ENCODE measurements at regions not wholly inside any gene's neighbourhood (a gene's known extent, or its start where the extent isn't known, plus 50 kb on each side); places are given as distances from the start of the nearest gene placed in this dataset.

DNA sequence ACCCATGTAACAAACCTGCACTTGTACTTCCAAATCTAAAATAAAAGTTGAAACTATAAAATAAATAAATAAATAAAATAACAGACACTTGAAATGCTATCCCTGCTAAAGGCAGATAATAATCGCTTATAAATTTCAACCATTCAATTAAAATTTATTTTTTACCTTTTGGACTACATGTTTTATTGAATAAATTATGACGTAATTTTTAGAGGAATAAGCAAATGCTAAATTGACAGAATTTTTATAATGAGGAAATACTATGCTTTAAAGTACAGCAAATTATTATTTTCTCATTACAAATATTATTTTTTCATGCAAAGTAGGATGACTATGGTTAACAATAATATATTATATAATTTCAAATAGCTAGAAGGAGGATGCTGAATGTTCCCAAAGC lies 658.6 kb upstream of the LMO3 start:
- no peak overlapping the region for H3K27ac ChIP-seq
- H3K4me1 ChIP-seq: no peaks in the 10 kb centered on the region
- no peaks in the 10 kb centered on the region for H3K27me3 ChIP-seq
- TF ChIP-seq POLR2A (IDR thresholded peaks at IDR 0.05): no peak
- TF ChIP-seq, protein P1, sequence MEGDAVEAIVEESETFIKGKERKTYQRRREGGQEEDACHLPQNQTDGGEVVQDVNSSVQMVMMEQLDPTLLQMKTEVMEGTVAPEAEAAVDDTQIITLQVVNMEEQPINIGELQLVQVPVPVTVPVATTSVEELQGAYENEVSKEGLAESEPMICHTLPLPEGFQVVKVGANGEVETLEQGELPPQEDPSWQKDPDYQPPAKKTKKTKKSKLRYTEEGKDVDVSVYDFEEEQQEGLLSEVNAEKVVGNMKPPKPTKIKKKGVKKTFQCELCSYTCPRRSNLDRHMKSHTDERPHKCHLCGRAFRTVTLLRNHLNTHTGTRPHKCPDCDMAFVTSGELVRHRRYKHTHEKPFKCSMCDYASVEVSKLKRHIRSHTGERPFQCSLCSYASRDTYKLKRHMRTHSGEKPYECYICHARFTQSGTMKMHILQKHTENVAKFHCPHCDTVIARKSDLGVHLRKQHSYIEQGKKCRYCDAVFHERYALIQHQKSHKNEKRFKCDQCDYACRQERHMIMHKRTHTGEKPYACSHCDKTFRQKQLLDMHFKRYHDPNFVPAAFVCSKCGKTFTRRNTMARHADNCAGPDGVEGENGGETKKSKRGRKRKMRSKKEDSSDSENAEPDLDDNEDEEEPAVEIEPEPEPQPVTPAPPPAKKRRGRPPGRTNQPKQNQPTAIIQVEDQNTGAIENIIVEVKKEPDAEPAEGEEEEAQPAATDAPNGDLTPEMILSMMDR (IDR thresholded peaks at IDR 0.05): no peak
- no peaks in the 10 kb centered on the region for H3K9me3 ChIP-seq
- no peak overlapping the region for H3K4me3 ChIP-seq
- H3K36me3 ChIP-seq: no peaks in the 10 kb centered on the region
- no peak for DNase-seq

DNA sequence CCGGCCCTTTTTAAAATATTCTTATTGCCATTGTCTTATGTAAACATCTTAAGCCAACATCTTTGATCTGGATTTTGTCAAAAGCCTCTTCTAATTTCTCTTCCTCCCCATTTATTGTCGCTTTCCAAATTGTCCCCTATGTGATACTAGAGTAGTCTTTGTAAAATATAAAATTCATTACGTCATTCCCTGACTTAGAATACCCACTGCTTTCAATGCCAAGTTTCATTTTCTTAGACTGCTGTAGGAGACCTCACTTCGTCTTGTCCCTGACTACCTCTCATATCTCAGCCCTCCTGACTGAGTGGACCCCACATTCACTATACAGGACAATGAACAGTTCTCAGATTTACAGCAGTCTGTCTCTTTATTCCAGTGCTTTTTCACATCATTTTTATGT lies 633.9 kb upstream of the LMO3 start:
- Histone ChIP-seq H3K27ac (no peak overlapping the region), H3K4me1 (no peaks in the 10 kb centered on the region), H3K9me3 (peaks cover 0 to under 1% (median 0%) of the 10 kb centered on the region in 4 donors), H3K27me3 (no peaks in the 10 kb centered on the region), H3K4me3 (no peak overlapping the region), H3K36me3 (no peaks in the 10 kb centered on the region)
- DNase-seq: no peak
- no peak for TF ChIP-seq POLR2A (IDR thresholded peaks at IDR 0.05)
- TF ChIP-seq, protein P1 (IDR thresholded peaks at IDR 0.05): no peak

DNA sequence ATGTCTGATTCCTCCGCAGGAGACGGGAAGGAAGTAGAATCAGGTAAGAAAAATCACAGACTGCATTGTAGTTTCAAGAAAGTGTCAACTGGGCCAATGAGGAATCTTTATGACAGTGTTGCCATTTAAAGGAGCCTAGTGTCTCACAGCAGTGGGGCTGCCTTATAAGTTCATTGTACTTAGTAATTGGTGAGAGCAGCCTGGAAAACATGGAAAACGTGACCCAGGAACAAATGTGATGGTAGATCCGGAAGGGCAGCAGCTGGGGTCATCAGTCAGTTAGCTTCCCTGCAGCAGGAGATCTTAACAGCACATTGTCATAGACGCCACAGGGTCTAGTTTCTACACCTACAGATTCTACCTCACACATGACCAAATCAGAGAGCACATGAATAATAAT lies 630.0 kb upstream of the LMO3 start:
- Histone ChIP-seq H3K27ac (no peak overlapping the region), H3K36me3 (no peaks in the 10 kb centered on the region), H3K9me3 (no peaks in the 10 kb centered on the region), H3K27me3 (no peaks in the 10 kb centered on the region), H3K4me1 (no peaks in the 10 kb centered on the region), H3K4me3 (no peak overlapping the region)
- TF ChIP-seq POLR2A (IDR thresholded peaks at IDR 0.05): no peak
- no peak for DNase-seq

DNA sequence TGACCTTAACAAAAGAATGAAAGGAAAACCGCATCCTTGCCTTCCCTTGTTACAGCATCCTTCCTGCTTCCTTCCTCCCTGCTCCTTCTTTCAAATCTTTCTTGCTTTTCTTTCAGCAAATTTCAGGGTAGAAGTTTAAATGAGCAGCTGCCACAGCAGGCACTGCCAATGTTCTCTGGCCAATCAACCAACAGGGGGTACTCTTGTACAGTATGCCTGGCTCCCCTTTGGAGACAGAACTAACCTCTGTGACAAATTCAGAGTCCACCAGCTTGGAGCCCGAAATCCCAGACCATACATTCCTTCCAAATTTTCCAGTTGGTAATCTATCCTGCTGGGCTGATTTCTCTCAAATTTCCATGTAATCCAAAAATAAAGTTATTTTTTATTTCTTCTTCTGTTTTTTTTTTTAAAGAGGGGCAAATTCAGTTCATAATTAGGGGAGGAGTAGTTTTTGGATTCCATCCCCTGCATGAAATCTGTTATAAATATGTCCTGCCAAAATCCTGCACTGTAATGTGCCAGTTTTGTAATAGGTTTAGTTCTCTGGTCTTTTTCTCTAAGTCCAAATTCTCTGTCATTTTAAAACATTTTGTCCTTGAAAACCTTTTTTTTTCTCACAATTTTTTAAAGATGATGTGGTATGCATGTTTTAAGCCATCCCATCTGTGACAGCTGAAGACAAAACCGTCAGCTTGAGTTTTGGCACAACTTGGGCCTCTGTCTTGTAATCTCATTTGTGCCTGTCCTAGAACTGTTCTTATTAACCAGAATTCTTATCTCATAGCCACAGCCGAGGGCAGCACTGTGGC lies 610.0 kb upstream of the LMO3 start:
- Histone ChIP-seq H3K4me3 (no peak overlapping the region), H3K36me3 (no peaks in the 10 kb centered on the region), H3K27me3 (no peaks in the 10 kb centered on the region), H3K9me3 (no peaks in the 10 kb centered on the region), H3K27ac (no peak overlapping the region), H3K4me1 (no peaks in the 10 kb centered on the region)
- DNase-seq: no peak
- TF ChIP-seq, protein P1 (IDR thresholded peaks at IDR 0.05): no peak
- TF ChIP-seq POLR2A (IDR thresholded peaks at IDR 0.05): no peak

DNA sequence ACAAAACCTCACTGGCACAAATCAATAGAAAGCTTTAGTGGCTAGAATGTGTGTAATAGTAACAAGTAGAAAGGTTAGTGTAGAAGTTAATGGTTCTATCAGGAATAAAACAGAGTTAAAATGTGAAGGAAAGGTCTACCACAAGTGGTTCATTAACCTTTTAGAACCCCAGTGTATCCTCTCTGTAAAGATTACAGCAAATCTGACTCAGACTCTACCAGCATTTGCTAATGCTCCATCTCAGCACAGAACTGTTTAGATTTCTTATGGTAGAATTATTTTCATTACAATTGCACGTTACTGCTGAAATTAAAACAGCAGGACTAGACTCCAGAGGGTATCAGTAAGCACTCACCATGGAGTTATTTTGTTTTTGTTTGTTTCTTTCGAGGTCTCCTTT lies 609.0 kb upstream of the LMO3 start:
- no peaks in the 10 kb centered on the region for H3K4me1 ChIP-seq
- no peak for TF ChIP-seq POLR2A (IDR thresholded peaks at IDR 0.05)
- TF ChIP-seq, protein P1 (IDR thresholded peaks at IDR 0.05): no peak
- H3K36me3 ChIP-seq: no peaks in the 10 kb centered on the region
- H3K9me3 ChIP-seq: no peaks in the 10 kb centered on the region
- no peak overlapping the region for H3K27ac ChIP-seq
- no peak for DNase-seq
- no peaks in the 10 kb centered on the region for H3K27me3 ChIP-seq
- no peak overlapping the region for H3K4me3 ChIP-seq

DNA sequence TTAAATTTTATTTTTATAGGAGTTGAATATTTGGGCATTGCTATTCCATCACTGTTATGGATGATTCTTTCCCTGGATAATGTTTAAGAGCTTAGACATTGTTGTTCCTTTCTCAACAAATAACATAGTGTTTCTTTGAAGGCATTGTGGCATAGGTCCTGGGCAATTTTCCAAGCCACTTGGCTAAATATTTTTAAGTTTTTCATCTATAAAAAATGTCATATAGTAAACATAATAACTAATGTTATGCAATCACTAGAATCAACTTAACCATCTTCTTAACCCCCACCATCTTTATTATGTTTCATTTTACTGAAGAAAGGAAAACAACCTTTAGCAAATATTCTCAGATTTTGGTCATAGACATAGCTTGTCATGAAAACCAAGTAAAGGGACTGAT lies 600.6 kb upstream of the LMO3 start:
- Histone ChIP-seq H3K9me3 (no peaks in the 10 kb centered on the region), H3K4me1 (no peaks in the 10 kb centered on the region), H3K27ac (no peak overlapping the region), H3K27me3 (no peaks in the 10 kb centered on the region), H3K36me3 (no peaks in the 10 kb centered on the region), H3K4me3 (no peak overlapping the region)
- TF ChIP-seq, protein P1 (IDR thresholded peaks at IDR 0.05): no peak
- no peak for TF ChIP-seq POLR2A (IDR thresholded peaks at IDR 0.05)
- no peak for DNase-seq

Data from Peyer's patch (tissue), 4 donors.